PC-3 (cell line): ENCODE measurements at regions not wholly inside any gene's neighbourhood (a gene's known extent, or its start where the extent isn't known, plus 50 kb on each side); places are given as distances from the start of the nearest gene placed in this dataset.

ENCODE experiments used
- ATAC-seq: fragments of 200-7000 bp; cut with Tn5 transposase; 2 replicates; pipeline ENCODE4 v1.9.1; 2020; ENCODE audit warnings: mild to moderate bottlenecking, moderate library complexity
- BruUV-seq: library from RNA; stranded (reverse); fragments of 400-500 nt; replicated peaks from 2 replicates; lab custom pipeline; 2021; lab: Mats Ljungman, UMichigan
- CTCF ChIA-PET: fragments of 300-600 bp; sonication (Branson Sonifier 250); formaldehyde crosslinking; loops from one replicate; lab custom pipeline; 2022; ENCODE audit warnings: antibody characterized with exemption; lab: Charles Lee
- POLR2A ChIA-PET: fragments of 300-600 bp; sonication (Branson Sonifier 250); formaldehyde crosslinking; loops from one replicate; lab custom pipeline; 2022; ENCODE audit warnings: antibody characterized with exemption; ENCODE audit not compliant: unreplicated experiment; lab: Charles Lee
- DNase-seq: peaks from one replicate; pipeline ENCODE4 v3.0.0-alpha.2; 2015
- H2AFZ ChIP-seq: fragments of 300-600 bp; sonication (generic); 2 replicates; pipeline ENCODE4 v1.6.0; 2016; ENCODE audit warnings: antibody characterized with exemption, low read length
- H3F3A ChIP-seq: fragments of 300-600 bp; sonication (generic); one replicate; pipeline ENCODE4 v1.6.0; 2017; ENCODE audit warnings: antibody characterized with exemption, low read length, control low read depth, mild to moderate bottlenecking; ENCODE audit not compliant: unreplicated experiment
- H3K27ac ChIP-seq: fragments of 300-600 bp; sonication (generic); 2 replicates; pipeline ENCODE4 v1.5.1; 2016; ENCODE audit warnings: mild to moderate bottlenecking, low read length
- H3K27me3 ChIP-seq: fragments of 300-600 bp; sonication (generic); 2 replicates; pipeline ENCODE4 v1.6.1; 2016; ENCODE audit warnings: low read length, mixed read lengths
- H3K36me3 ChIP-seq: fragments of 300-600 bp; sonication (generic); 2 replicates; pipeline ENCODE4 v1.6.1; 2016; ENCODE audit warnings: low read depth, mixed run types, low read length, mixed read lengths
- H3K4me1 ChIP-seq: fragments of 300-600 bp; sonication (generic); 2 replicates; pipeline ENCODE4 v1.5.1; 2016; ENCODE audit warnings: low read length; ENCODE audit not compliant: insufficient read depth
- H3K4me2 ChIP-seq: fragments of 300-600 bp; sonication (generic); 2 replicates; pipeline ENCODE4 v1.6.0; 2016; ENCODE audit warnings: low read length
- H3K4me3 ChIP-seq: fragments of 300-600 bp; sonication (generic); 2 replicates; pipeline ENCODE4 v1.5.1; 2016; ENCODE audit warnings: mild to moderate bottlenecking, low read length, mixed read lengths
- H3K79me2 ChIP-seq: fragments of 300-600 bp; sonication (generic); 2 replicates; pipeline ENCODE4 v1.6.1; 2017; ENCODE audit warnings: low read length, mixed read lengths
- H3K9ac ChIP-seq: fragments of 300-600 bp; sonication (generic); 2 replicates; pipeline ENCODE4 v1.6.0; 2016; ENCODE audit warnings: mild to moderate bottlenecking, low read length
- H3K9me2 ChIP-seq: fragments of 300-600 bp; sonication (generic); replicated peaks from 2 replicates; pipeline ENCODE4 v1.6.1; 2016; ENCODE audit warnings: mixed run types, low read length, mixed read lengths
- H3K9me3 ChIP-seq: fragments of 300-600 bp; sonication (generic); 2 replicates; pipeline ENCODE4 v1.6.1; 2016; ENCODE audit warnings: low read length, mixed read lengths
- H4K20me1 ChIP-seq: fragments of 300-600 bp; sonication (generic); 2 replicates; pipeline ENCODE4 v1.6.1; 2016; ENCODE audit warnings: low read length, mixed read lengths
- EZH2 ChIP-seq: fragments of 300-600 bp; sonication (generic); IDR thresholded peaks from one replicate; pipeline ENCODE4 v1.6.1; 2017; ENCODE audit warnings: antibody characterized with exemption, mild to moderate bottlenecking, low read length; ENCODE audit not compliant: unreplicated experiment
- EZH2phosphoT487 ChIP-seq: fragments of 300-600 bp; sonication (generic); IDR thresholded peaks from 2 replicates; pipeline ENCODE4 v1.6.1; 2018; ENCODE audit warnings: mild to moderate bottlenecking, antibody characterized with exemption, low read length, borderline replicate concordance
- intact Hi-C: fragments of 100-400 bp; cut with micrococcal nuclease; formaldehyde crosslinking; loops from 2 replicates; pipeline ENCODE4 v1.9.0; 2023
- TF ChIP-seq, protein P1 (sequence below): fragments of 300-600 bp; sonication (generic); conservative IDR thresholded peaks from 2 replicates; pipeline ENCODE4 v1.5.1; 2017; ENCODE audit warnings: antibody characterized with exemption, low read depth, mild to moderate bottlenecking, low read length

DNA sequence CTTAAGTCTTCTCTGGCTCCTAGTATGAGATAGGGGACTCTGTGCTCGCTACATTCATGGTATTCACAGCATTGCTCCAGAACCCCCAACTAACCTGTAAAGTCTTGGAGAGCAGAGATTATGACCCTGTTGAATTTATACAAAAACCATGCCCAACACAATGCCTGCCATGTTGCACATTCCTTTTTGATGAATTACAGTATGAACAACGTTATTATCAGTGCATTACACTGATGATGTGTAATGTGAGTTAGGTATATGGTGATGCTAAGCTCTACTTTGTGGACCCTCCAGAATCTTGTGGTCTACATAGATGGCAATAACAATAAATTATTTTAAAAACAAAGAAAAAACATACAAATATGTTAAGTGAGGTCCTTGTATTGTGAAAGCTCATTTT is 64.3 kb downstream of the EOMES start:
- Histone ChIP-seq H3F3A (no peaks in the 10 kb centered on the region), H3K9me3 (no peaks in the 10 kb centered on the region), H3K4me3 (no peak overlapping the region), H2AFZ (no peak overlapping the region), H3K4me2 (no peak overlapping the region), H3K27ac (no peak overlapping the region), H3K79me2 (no peaks in the 10 kb centered on the region), H3K36me3 (no peaks in the 10 kb centered on the region), H4K20me1 (no peaks in the 10 kb centered on the region), H3K9me2 (no peaks in the 10 kb centered on the region), H3K9ac (no peak overlapping the region), H3K4me1 (peaks cover 10% of the 10 kb centered on the region), H3K27me3 (no peaks in the 10 kb centered on the region)
- no TSS peak for BruUV-seq
- CTCF ChIA-PET: no interaction called here
- TF ChIP-seq, protein P1, sequence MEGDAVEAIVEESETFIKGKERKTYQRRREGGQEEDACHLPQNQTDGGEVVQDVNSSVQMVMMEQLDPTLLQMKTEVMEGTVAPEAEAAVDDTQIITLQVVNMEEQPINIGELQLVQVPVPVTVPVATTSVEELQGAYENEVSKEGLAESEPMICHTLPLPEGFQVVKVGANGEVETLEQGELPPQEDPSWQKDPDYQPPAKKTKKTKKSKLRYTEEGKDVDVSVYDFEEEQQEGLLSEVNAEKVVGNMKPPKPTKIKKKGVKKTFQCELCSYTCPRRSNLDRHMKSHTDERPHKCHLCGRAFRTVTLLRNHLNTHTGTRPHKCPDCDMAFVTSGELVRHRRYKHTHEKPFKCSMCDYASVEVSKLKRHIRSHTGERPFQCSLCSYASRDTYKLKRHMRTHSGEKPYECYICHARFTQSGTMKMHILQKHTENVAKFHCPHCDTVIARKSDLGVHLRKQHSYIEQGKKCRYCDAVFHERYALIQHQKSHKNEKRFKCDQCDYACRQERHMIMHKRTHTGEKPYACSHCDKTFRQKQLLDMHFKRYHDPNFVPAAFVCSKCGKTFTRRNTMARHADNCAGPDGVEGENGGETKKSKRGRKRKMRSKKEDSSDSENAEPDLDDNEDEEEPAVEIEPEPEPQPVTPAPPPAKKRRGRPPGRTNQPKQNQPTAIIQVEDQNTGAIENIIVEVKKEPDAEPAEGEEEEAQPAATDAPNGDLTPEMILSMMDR: no peak
- no peak for TF ChIP-seq EZH2phosphoT487
- no peak for TF ChIP-seq EZH2
- DNase-seq (peak; percentile 30), ATAC-seq (no peak)
- intact Hi-C loops: loop anchor here (2.0 kb wide), 1 partner anchor 177 kb away; no protein-coding TSS in a partner anchor
- POLR2A ChIA-PET: no interaction called here

DNA sequence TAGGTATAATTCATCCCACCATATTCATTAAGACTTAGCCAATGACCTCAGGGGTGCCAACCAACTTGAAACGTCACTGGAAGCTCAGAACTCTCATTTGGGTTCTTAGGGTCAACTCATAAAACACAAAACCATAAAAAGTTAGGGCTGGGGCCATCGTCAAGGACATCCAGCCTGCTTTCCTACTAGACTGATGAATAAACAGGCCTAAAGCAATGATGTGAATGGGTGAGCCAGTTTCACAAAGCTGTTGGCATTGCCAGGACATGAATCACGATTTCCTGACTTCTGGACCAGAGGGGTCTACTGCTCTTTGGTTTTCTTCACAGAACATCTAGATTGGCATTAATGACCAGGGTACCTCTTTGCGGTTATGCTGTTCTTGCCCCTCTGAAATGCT is 64.7 kb downstream of the EOMES start:
- H3K79me2 ChIP-seq: no peaks in the 10 kb centered on the region
- H3K27ac ChIP-seq: no peak overlapping the region
- H3K4me3 ChIP-seq: no peak overlapping the region
- H3K4me2 ChIP-seq: no peak overlapping the region
- no peaks in the 10 kb centered on the region for H3K27me3 ChIP-seq
- H3K9me2 ChIP-seq: no peaks in the 10 kb centered on the region
- intact Hi-C loops: no loop called here
- peaks cover 10% of the 10 kb centered on the region for H3K4me1 ChIP-seq
- no TSS peak for BruUV-seq
- H4K20me1 ChIP-seq: no peaks in the 10 kb centered on the region
- H3K9me3 ChIP-seq: no peaks in the 10 kb centered on the region
- H3F3A ChIP-seq: no peaks in the 10 kb centered on the region
- DNase-seq (peak; percentile 61), ATAC-seq (peak; percentile 20; the same call in 1 of the 2 replicates)
- H2AFZ ChIP-seq: no peak overlapping the region
- no peaks in the 10 kb centered on the region for H3K36me3 ChIP-seq
- ChIA-PET POLR2A (no interaction called here), CTCF (no interaction called here)
- H3K9ac ChIP-seq: no peak overlapping the region
- TF ChIP-seq EZH2 (no peak), EZH2phosphoT487 (no peak)
- TF ChIP-seq, protein P1: no peak

DNA sequence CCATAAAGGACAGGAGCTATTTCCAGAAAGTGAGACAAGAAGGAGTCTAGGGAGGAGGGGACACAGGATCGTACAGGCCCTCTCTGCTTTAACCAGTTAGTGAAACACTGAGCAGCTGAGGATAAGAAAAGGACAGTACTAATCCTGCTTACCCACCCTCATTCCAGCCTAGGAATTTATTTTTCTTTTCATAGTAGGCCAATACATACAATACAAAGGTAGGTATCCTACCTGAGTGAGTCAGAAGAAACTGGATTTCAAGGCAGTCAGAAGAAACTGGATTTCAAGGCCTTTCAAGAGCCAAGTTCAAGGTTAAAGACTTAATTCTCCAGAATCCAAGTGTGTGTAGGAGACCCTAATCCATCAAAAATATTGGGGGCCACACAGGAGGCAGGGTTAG is 65.3 kb downstream of the EOMES start:
- Histone ChIP-seq H2AFZ (no peak overlapping the region), H3K36me3 (no peaks in the 10 kb centered on the region), H3K79me2 (no peaks in the 10 kb centered on the region), H3K9me2 (no peaks in the 10 kb centered on the region), H3K27me3 (no peaks in the 10 kb centered on the region), H3K9me3 (no peaks in the 10 kb centered on the region), H3K4me2 (no peak overlapping the region), H4K20me1 (no peaks in the 10 kb centered on the region), H3K4me3 (no peak overlapping the region), H3K9ac (no peak overlapping the region), H3F3A (no peaks in the 10 kb centered on the region), H3K4me1 (peaks cover 10% of the 10 kb centered on the region), H3K27ac (no peak overlapping the region)
- CTCF ChIA-PET: no interaction called here
- BruUV-seq: no TSS peak
- intact Hi-C loops: no loop called here
- ATAC-seq (no peak), DNase-seq (no peak)
- POLR2A ChIA-PET: no interaction called here
- TF ChIP-seq, protein P1: no peak
- TF ChIP-seq EZH2phosphoT487 (no peak), EZH2 (no peak)
